Gastrocnemius medialis (tissue), 4 donors: ENCODE measurements at regions not wholly inside any gene's neighbourhood (a gene's known extent, or its start where the extent isn't known, plus 50 kb on each side); places are given as distances from the start of the nearest gene placed in this dataset.

ENCODE experiments used
- CTCF ChIP-seq, 5 experiments: fragments of 450-650 bp in 3 of 5; fragments of 200-600 bp in 2 of 5; sonication (generic) in 2 of 5; IDR thresholded peaks in 4 of 5; conservative IDR thresholded peaks in 1 of 5; 1 replicate in 4 of 5; 2 replicates in 1 of 5; pipeline ENCODE4 v1.5.1; 2016 to 2019; ENCODE audit warnings: antibody characterized with exemption in 5 of 5, mild to moderate bottlenecking in 3 of 5, moderate library complexity in 3 of 5
- POLR2A ChIP-seq, 2 donors: fragments of 450-650 bp; IDR thresholded peaks; one replicate each; pipeline ENCODE4 v1.6.1; 2017; ENCODE audit warnings: antibody characterized with exemption in 2 of 2, mild to moderate bottlenecking in 2 of 2, moderate library complexity in 2 of 2

- TF ChIP-seq CTCF (IDR thresholded peaks at IDR 0.05 in 4 of 5, conservative IDR thresholded peaks at IDR 0.05 in 1 of 5) = no peak
- TF ChIP-seq POLR2A (IDR thresholded peaks at IDR 0.05) = no peak
Measured at GRCh38 chrX:42459735-42460134, 318.2 kb downstream of the PPP1R2C start.
